SU-DHL-6 (cell line): ENCODE measurements at regions not wholly inside any gene's neighbourhood (a gene's known extent, or its start where the extent isn't known, plus 50 kb on each side); places are given as distances from the start of the nearest gene placed in this dataset.

ENCODE experiments used
- CTCF ChIP-seq: fragments of 200-600 bp; sonication (generic); IDR thresholded peaks from one replicate; pipeline ENCODE4 v1.5.1; 2017; ENCODE audit warnings: antibody characterized with exemption, mild to moderate bottlenecking, low read length, moderate library complexity; ENCODE audit not compliant: insufficient read depth, poor library complexity, severe bottlenecking
- EZH2phosphoT487 ChIP-seq: fragments of 200-600 bp; sonication (generic), shearing (Covaris generic); conservative IDR thresholded peaks from 2 replicates; pipeline ENCODE4 v1.6.1; 2018; ENCODE audit warnings: mild to moderate bottlenecking, antibody characterized with exemption, low read length, moderate library complexity, mixed read lengths

- TF ChIP-seq CTCF (no peak), EZH2phosphoT487 (no peak)
These were observed 476.8 kb downstream of the TRHDE start for GRCh38 chr12:72748971-72749370.
